GM18517 (cell line): ENCODE measurements at regions not wholly inside any gene's neighbourhood (a gene's known extent, or its start where the extent isn't known, plus 50 kb on each side); places are given as distances from the start of the nearest gene placed in this dataset.
"Not testable (repeated sequence)": the region's sequence is repeated elsewhere in the genome, so short reads cannot be mapped to it uniquely, and the experiment has no call there.

Experiments
- ATAC-seq: cut with Tn5 transposase; IDR thresholded peaks from one replicate; pipeline ENCODE4 v1.9.1; 2021; ENCODE audit warnings: mild to moderate bottlenecking, moderate library complexity; ENCODE audit not compliant: unreplicated experiment

DNA sequence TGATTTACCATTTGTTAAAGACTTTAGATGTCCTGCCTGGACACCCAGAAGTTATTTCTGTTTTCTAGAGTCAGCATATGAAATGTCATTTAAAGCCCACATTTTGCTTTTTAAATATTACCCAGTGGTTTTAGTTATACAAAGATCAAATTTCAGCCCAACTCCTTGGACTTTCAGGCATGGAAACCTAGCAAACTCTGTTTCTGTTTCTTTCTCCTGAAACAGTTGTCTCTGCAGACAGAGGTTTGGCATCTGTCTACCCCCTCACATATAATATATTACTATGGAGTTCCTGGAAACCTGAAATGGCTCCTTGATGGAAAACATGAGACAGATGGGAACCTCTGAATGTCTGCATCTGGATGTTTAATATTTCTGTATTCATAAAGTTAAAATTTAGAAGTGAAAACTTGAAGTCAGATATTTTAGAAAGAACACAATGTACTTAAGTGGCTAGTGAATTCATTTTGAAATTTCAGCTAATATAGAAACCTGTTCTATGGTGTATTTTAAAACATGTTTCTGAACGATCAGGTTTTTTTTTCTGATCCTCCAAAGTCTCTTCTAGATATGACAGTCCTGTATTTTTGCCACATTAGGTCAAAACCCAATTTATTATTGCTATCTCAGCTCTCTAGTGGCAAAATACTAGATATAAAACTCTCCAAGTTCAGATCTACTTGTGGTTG lies 743.3 kb downstream of the CD109 start:
- ATAC-seq: peak; percentile 72

DNA sequence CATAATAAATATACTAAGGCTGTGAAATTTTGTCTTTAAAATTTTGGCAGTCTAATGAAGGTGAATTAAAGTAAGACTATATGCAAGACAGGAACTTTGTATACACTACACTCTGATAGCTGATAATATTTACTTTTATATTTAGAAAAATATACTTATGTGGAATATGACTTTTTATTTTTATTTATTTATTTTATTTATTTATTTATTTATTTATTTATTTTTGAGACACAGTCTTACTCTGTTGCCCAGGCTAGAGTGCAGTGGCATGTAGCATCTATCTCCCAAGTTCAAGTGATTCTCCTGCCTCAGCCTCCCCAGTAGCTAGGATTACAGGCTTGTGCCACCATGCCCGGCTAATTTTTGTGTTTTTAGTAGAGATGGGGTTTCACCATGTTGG lies 742.4 kb downstream of the CD109 start:
- ATAC-seq: not testable (repeated sequence)

DNA sequence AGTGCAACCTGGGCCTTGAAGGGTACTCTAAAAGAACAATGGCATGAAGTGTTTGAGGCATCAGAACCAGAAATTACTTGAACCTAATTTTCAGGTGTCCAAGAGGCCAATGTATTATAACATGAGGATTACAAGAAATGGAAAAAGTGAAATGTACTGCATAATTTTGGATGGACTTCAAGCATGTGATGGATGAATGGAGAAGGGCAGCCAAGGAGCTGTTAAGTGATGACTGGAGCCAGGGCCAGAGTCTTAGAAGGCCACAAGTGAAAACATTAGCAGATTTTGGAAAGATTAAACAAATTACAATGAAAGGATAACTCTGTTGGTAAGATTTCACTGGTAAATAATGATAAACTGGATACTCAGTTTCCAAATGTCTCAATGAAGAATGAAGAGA lies 738.2 kb downstream of the CD109 start:
- no peak for ATAC-seq

DNA sequence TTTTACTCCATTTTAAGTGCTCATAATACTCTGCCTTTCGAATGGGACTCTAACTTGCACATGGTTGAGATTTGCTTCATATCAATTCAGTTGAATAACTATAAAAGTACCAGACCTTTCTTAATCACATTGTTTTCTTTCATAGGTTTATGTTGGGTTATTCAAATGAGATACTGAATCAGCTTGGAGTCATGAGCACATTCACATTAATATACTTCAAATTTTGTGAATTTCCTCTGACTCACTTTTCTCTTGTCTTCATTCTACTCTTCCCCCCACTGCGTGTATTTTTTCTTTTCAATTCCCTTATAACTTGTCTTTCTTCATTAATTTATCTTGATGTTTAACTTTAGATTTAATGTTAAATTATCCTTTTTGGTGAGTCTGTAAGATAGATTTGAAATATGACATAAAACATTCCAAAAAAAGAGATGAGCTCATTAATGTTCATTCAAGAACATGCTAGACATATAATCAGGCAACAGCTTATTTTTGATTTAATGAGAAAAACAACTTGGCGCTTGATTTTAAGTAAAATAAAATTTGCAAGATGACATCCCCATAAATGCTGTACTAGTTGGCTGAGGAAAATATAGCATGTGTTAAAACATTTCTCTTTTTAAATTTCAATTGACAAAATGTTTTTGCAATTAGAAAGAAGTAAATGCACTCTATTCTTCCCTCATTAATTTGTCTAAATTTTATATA lies 736.0 kb downstream of the CD109 start:
- no peak for ATAC-seq

DNA sequence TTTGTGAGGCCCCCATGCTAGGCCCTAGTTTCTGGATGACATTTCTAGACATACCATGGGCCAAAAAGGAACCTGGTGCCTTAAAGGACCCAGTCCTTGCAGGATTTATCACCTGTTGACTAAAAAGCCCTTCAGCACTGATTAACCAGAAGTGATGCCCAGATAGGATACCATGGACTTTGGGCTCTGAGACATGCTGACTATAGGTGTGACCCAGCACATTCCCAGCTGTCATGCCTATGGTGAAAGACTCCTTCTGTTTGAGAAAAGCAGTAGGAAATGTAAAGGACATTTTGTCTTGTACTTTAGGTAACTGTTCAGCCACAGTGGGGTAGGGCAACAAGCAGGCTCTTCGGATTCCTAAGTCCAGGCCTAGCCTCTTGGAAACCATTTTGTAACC lies 724.2 kb downstream of the CD109 start:
- no peak for ATAC-seq

DNA sequence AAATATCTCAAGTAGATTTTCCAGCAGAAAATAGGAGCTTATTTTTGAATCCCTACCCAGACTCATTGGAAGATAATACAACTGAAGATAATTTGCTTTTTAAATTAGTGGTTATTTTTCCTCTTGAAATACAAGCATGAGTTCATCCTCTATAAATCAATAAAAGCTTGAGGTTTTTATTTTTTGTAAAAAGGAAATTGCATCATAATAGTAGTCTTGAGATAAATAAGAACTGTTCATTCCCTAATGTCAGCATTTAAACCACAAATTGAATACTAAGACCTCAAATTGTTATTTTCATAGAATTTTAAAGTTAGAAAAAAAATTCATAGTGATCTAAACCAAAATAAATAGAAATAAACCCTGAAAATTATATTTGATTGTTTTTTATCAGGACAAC lies 719.1 kb downstream of the CD109 start:
- ATAC-seq: no peak

DNA sequence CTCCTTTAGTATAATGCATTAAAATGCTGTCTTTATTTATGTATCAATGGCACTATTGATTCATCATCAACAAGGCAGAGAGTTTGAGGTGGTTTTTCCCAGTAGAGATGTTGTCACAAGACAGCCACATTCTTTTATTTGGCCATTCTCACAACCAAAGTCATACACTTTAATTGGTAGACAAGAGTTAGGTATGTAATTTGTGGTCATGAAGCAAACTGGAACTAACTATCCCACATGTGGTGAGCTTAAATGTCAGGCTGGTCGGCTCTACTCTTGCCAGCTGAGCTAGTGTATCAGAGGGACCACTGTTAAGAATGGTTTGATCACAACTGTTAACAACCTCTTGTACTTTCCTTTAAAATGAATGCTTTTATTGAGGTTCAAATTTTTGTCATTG lies 714.6 kb downstream of the CD109 start:
- ATAC-seq: no peak

DNA sequence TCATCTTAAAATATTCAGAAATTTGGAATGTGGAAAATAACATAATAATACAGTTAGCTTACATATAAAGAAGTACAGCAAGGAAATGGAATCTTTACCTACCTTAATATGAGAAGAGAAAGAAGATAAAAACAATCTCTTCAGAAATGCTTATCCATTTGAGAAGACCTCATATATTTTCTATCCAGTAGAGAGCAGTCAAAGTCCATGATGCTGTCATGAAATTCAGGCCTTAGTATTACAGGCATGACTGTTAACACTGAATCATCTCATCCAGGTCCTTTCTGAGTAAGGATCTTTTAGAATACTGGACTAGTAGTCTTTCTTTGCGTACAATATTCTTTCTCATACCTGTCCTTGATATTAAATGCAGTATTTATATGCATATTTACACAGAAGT lies 713.4 kb downstream of the CD109 start:
- peak; percentile 88 for ATAC-seq

DNA sequence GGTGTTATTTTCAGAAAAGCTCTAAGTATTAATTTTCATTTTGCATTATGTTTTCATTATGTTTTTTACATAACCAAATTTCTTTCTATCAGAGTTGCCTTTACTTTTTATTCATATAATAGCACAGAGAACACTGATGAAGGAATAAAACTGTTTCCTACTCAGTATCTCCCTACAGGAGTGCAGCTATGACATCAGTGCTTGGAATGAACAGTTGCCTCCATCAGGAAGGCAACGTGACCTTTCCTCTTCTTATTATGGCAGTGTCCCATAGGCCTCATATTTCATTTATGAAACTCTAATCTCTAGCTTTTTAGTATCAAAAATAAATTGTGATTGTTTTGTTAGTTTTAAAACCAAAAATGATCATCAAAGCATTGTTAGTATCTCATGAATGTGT lies 712.8 kb downstream of the CD109 start:
- ATAC-seq: no peak

DNA sequence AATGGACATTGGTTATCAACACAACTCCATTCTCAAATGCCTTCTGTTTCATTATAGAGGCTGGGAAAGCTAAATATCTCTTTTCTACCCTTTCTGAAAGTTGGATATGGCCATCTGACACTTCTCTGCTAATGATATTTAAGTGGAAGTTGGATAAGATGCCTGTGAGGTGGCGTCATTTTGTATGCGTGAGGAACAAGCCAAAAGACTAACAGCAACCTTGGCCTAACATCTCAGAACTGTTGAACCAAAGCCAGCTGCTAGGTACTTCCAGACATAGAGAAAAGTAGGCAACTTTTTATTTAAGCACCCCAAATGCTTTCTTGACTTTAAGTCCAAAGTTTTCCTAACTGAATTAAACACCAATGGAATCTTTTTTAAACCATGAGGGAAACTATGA lies 708.4 kb downstream of the CD109 start:
- ATAC-seq: no peak

DNA sequence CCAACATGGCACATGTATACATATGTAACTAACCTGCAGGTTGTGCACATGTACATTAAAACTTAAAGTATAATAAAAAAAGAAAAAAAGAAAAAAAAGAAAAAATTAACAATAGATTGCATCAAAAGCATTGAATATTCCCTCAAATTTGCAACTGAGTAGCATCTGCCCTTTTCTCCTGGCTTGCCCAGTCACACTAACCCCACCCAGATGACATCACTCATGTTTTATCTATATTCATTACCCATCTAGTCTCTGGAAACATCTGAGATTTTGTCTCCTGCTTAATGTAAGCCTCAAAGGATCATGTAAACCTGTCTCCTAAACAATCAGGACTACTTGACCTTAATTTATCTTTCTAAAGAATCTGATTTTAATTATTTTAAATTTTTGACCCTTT lies 706.8 kb downstream of the CD109 start:
- ATAC-seq: no peak

DNA sequence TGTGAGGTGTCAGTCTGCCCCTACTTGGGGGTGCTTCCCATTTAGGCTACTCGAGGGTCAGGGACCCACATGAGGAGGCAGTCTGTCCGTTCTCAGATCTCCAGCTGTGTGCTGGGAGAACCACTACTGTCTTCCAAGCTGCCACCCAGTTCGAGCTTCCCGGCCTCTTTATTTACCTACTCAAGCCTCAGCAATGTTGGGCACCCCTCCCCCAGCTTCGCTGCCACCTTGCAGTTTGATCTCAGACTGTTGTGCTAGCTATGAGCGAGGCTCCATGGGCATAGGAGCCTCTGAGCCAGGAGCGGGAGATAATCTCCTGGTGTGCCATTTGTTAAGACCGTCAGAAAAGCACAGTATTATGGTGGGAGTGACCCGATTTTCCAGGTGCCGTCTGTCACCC lies 682.4 kb downstream of the CD109 start:
- ATAC-seq: not testable (repeated sequence)

DNA sequence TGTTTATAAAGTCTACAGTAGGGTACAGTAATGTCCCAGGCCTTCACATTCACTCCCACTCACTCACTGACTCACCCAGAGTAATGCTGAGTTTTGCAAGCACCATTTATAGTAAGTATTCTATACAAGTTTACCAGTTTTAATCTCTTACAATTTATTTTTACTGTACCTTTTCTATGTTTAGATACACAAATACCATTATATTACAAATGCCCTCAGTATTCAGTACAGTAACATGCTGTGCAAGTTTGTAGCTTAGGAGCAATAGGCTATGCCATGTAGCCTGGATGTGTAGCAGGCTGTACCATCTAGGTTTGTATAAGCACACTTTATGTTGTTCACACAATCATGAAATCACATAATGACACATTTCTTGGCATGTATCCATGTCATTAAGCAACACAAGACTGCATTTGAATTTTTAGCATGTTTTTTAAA lies 673.6 kb downstream of the CD109 start:
- ATAC-seq: no peak

DNA sequence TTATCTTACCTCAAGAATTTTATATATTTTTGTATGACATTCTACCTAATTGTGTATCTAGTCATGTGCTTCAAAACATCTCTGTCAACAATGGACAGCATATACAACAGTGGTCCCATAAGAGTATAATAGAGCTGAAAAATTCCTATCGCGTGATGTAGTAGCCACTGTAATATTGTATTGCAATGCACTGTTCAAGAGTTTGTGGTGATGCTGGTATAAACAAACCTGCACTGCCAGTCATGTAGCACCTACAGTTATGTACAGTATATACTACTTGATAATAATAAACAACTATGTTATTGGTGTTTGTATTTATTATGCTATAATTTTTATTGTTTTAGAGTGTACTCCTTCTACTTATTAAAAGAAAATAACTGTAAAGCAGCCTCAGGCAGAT lies 672.7 kb downstream of the CD109 start:
- no peak for ATAC-seq

DNA sequence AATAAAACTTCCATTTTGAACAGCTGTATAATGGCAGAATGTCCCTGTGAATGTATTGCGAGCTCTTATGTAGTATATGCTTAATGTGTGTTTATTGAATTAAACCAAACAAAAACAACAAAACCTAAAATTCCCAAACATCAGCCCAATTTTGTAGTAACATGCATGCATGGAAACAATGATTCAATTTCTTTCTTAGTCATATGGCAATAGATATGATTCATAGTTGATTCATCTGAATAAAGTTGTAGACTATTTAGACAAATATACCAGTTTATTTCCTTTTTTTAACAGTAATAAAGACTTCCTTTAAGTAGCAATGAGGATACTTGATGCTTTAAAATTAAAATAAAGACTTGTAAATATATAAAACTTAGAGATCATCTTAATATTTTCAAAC lies 670.6 kb downstream of the CD109 start:
- no peak for ATAC-seq

DNA sequence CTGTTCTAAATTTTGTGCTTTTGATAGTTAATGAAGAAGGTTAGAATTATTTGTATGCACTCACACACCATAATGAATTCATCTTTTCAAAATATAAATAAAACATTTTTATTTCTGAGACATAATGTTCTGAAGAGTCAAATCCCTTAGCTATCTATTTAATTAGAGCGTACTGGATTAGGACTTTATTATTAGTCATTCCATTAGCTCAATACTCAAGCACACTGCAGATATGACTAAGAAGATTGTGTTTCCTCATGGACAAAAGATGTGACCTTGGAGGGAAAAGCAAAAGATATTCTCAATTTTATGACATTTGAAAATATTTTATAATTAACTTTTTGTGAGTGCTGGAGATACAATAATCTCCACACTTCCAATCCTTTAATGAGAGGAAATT lies 666.4 kb downstream of the CD109 start:
- ATAC-seq: no peak

DNA sequence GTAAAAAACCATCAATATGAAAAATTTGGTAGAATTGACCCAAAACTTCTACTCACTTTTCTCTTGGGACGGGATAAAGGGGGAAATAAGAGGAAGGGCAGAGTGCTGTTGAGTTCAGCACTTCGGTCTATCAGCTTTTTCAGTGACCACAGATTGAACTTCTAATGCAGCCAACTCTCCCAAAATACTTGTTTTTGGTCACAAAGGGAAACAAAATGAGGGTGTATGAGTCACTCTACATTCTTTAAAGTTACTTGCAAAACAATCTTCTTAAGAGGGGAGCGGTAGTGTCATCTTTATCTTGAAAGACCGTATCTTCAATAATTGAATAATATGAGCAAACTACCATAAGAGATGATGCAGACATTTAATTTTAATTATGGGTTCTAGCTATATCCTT lies 661.3 kb downstream of the CD109 start:
- no peak for ATAC-seq

DNA sequence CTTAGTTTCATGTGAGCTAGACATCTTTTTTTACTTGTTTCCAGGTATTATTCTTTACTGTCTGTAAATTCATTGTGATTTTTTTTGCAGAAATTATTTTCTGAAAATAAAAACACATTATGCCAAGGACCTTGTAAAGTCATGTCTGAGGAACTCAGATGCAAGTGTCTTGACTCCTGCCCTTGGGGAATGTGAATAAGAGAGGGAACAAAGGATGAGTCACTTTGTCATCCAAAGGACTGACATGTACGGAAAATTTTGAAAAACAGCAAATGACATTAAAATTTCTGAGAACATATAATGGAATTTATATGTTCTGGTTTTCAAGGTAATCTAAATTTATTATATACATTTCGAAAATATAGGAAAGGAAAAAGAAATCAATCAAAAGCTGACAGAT lies 660.4 kb downstream of the CD109 start:
- ATAC-seq: no peak

DNA sequence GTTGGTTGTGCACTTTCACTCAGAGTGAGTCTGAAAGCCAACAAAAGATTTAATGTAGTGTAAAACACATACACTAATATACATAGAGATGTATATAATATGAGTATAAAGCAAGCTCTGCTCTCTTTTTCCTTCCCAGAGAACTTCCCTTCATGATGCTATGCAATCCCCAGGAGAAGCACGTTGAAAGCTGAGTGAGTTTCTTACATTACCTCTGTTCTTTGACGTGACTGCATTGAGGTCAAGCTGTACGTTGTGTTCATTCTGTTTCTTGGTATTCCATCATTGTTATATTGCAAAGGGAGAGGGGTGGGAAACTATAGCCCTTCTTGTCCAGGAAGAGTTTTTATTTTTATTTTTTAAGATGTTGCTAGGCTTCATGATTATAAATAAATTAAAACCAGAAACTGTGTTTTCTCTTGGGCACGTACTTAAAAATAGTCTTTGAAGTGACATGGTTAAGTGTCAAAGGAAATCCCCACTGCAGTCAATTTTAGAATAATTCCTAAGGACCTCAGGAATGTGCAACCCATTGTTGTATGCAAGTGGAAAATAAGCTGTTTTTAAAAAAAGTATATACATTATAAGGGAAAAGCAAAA lies 651.0 kb downstream of the CD109 start:
- ATAC-seq: no peak

DNA sequence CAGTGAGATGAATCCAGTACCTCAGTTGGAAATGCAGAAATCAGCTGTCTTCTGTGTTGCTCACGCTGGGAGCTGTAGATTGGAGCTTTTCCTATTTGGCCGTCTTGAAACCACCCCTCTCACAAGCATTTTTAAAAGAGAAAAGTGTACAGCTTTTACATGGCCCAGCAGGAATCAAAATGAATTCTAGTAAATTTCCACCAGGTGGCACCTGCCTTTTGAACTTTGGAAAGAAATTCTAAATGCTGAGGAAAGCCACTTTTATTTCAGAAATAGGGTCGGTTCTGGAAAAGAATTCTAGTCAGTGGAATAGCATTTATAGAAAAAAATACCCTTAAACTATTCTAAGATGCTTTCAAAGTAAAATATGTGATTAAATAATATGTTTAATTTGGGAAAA lies 647.8 kb downstream of the CD109 start:
- no peak for ATAC-seq

DNA sequence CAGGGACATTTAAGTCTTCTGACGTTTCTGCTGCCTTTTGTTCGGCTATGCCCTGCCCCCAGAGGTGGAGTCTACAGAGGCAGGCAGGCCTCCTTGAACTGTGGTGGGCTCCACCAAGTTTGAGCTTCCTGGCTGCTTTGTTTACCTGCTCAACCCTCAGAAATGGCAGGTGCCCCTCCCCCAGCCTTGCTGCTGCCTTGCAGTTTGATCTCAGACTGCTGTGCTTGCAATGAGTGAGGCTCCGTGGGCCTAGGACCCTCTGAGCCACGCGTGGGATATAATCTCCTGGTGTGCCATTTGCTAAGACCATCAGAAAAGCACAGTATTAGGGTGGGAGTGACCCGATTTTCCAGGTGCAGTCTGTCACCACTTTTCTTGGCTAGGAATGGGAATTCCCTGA lies 647.3 kb downstream of the CD109 start:
- ATAC-seq: not testable (repeated sequence)

DNA sequence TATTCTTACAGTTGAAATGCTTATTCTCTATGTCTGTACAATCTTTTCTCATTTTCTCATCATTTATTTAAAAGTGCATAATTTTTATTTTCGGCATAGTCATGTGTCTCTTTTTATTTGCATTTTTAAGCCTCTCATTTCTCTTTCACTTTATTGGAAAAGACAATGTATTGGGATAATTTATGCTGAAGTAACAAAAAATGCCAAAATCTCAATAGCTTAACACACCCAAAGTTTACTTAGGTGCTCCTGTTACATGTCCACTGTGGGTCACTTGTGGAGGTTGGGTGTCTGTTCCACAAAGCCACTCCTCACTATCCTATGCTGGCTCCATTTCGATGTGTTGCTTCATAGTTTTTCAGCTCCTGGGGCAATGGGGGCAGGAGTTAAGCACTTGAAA lies 638.7 kb downstream of the CD109 start:
- ATAC-seq: no peak
